GM19467 (cell line): ENCODE measurements at regions not wholly inside any gene's neighbourhood (a gene's known extent, or its start where the extent isn't known, plus 50 kb on each side); places are given as distances from the start of the nearest gene placed in this dataset.

Source experiments
- ATAC-seq: cut with Tn5 transposase; IDR thresholded peaks from one replicate; pipeline ENCODE4 v1.9.1; 2021; ENCODE audit warnings: mild to moderate bottlenecking, moderate library complexity; ENCODE audit not compliant: unreplicated experiment

DNA sequence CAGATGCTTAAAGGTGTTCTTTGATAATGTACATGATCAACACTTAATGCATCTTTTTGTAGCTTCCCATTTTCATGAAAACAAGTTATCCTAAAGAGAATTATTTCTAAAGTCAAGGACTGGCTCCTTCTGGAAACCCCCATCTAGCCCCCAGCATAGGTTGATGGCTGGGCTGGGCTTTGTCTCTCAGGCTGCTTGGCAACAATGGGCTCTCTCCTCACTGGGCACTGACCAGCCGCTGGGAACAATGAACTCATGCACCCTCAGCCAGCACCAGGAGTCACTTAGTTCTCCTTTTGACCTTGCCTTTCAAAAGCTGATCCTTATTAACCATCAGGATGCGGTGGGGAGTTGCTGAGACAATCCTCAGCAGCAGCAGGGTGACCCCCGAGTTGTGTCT is 293.0 kb upstream of the PLXNA2 start:
- ATAC-seq, result no peak

DNA sequence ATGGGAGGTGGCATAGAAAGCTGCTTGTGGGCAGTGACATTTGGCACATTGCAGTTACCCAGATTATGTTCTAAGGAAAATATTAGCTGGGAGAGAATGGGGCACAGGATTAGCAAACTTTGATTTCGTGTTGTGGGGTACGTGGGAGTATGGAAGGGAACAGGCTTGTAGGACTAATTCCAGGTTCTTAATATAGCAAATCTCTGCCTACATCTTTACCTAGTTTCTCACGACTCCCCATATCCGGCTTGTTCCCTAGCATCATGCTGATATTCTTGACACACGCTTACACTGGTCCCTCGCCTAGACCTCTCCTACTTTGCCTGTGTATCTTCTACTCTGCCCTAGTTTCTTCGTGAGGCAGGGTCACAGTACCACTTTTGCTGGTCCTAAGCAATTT is 293.9 kb upstream of the PLXNA2 start:
- no peak for ATAC-seq

DNA sequence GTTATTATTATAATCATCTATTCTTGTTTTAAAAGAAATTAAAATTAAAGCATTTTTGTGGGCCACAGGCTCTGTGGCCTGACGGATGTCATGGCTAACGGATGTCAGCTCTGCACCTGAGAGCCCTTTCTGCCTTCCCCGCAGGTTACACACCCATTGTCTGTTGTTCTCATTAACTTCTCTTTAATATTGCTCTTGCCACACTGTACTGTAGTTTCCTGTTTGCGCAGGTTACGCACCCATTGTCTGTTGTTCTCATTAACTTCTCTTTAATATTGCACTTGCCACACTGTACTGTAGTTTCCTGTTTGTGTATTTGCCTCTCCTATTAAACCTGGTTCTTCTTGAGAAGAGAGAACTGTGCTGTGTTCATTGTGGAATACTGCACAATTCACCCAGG is 294.4 kb upstream of the PLXNA2 start:
- no peak for ATAC-seq

DNA sequence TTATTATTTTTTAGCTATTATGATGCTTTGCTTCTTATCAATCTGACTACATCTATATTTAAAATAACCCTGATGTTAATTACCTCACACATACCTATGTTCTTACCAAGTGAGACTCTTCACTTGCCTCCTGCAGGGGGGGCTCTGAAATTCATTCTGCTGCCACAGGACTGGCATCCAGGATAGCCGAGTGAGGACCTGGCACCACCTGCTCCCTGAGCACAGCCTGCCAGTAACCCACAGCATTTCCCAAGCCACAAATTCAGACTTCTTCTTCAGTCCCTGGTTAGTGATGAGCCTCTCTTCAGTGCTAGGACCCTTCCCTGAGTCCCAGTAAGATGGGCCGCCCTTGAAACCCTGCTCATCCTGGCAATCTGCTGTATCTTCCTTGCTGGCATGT is 296.5 kb upstream of the PLXNA2 start:
- ATAC-seq, result no peak

DNA sequence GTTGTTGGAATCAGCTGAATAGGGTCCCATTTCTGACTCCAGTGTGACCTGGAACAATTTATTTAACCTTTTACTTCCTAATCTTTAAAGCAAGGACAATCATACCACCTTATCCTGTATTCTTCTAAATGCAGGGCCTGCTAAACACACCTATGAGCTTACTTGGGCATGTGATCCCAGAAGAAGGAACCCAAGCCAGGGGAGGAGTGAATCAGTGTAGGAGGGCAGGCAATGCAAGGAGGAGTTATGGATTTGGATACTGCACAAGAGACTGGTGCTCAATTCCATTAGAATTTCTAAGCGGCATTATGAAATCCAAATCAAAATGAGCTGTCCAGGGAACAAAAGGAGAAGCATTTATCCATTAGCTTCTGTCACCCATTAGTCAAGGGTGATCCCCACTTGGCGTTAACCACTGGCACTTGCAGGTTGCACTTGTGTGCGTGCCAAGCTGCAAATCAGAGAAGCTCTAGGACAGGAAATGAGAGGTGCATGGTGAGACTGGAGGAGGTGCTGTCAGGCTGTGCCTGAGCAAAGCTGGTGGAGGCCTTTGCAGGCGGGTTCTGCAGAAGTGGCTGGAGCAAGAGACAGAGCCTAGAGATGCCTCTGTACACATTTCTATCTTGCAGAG is 297.2 kb upstream of the PLXNA2 start:
- no peak for ATAC-seq

DNA sequence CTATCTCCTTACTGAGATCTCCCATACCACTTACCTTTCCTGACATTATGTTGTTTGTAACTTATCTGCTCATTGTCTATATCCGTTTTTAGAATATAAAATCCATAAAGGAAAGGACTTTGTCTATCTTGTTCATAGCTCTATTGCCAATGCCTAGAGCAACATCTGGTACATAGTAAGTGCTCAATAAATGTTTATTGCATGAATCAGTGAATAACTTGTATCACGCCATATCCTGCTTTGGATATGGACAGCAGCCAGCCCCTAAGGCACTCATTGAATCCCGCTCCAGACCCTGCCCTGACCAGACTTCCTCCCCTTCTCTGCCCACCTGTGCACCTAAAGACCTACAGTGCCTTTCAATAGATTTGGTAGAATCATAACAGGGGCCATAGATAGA is 298.1 kb upstream of the PLXNA2 start:
- ATAC-seq, result no peak

DNA sequence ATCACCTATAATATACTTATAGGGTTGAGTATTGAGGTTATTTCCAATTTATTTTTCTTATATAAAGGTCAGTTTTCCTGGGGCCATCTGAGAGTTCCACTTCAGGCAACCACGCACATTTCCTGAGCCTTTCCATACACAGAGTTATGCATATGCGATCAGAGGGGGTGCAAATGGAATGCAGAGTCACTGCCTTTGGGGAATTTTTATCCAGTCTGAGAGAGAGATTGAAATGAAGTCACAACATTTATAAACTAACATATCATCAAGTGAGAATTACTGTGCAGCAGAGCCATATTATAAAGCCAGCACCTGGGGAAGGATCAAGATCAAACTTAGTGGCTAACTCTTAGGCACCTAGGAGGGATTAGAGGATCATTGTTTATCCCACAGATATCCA is 299.9 kb upstream of the PLXNA2 start:
- ATAC-seq, result no peak

DNA sequence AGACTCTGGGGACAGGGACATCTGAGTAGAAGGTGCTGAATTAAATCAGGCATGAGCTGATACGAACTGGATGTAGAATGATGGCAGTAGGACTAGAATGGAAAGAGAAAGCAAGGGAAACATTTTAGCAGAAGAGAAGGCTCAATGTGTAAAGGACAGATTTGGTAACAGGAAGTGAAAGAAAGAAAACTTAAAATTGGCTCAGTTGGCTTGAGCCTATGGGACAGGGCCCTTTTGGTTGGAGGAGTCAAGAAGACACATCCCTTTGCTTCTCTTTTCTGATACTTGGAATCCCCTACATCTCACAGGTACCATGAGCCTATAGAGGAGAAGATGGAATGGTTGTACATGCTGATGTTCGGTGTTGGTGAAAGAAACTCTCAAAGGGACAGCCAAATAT is 300.6 kb upstream of the PLXNA2 start:
- no peak for ATAC-seq

DNA sequence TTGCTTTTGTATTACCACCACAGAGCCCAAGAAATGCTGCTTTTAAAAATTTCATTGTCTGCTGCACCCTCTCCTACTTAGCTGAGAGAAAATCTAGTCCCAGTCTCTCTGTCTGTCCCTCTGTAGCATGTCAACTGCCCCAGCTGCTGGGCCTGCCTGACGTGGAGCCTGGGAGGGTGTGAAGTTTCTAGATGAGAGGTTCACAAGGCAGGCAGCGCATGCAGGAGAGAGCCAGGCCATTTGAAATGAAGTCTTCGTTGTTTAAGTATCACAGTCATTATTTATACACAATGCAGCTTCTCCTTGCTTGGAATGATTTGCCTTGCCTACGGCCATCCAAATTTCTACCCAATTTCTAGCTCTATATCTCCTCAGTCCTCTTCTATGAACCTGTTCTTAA is 306.8 kb upstream of the PLXNA2 start:
- no peak for ATAC-seq

DNA sequence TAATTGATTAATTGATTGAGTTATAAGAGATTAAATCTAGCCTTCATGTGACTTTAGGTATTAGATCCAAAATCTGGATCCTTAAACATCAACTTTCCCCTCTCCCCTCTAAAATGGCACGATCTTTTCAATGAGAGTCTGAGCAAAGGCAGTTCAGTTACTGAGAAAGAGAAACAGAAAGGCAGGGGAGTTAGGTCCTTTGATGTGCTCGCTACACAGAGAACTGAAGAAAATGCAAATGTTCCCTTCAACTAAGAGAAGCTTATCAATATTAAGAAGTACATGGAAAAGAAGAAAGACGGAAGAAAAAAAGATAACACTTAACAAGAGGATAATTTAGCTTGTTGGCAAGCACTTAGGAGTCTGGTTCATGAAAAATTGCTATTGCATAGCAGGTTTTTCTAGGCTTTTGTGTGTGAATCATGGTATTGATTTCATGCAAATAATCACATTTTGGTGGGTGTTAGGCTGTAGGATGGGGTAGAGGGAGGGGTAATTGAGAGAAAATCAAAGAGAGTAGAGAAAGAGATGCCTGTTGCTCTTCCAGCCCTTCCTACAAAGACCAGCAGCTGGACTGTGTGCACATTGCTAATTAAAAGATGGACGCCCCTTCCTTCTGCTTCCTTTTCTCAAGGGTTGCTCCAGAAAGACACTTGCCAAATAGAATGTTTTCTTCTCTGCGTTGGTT is 307.6 kb upstream of the PLXNA2 start:
- no peak for ATAC-seq

DNA sequence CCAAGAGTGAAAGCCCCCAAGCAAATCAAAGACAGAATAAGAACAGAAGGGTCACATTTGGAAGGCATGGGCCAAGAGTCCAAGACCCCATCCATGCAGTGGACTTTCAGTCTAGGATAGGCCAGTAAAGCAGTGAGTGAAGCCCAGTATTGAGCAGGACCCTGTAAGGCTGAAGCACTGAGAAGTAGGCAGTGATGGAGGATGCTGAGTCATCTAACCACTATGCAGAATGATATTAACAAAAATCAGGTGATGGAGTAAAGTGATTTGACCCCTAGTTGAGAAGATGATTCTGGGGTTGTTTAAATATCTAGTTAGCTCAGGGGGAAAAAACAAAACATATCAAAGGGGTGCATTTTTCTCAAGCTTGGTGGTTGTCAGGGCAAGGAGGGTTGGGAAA is 308.7 kb upstream of the PLXNA2 start:
- ATAC-seq, result no peak

DNA sequence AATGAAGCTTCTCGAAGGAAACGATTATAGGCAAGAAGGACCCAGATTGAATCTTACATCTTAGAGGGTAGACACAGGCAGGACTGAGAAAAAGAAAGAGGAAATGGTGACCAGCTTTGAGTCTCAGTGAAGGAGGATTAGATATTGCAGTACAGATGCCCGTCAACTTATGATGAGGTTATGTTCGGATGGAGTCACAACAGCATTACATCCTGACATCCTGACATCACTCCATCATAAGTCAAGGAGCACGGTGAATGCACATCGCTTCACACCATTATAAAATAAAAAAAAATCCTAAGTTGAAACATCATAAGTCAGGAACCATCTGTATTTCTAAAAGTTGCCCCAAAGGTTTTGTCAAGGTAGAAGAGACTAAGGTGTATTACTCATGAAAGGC is 312.3 kb upstream of the PLXNA2 start:
- ATAC-seq, result no peak

DNA sequence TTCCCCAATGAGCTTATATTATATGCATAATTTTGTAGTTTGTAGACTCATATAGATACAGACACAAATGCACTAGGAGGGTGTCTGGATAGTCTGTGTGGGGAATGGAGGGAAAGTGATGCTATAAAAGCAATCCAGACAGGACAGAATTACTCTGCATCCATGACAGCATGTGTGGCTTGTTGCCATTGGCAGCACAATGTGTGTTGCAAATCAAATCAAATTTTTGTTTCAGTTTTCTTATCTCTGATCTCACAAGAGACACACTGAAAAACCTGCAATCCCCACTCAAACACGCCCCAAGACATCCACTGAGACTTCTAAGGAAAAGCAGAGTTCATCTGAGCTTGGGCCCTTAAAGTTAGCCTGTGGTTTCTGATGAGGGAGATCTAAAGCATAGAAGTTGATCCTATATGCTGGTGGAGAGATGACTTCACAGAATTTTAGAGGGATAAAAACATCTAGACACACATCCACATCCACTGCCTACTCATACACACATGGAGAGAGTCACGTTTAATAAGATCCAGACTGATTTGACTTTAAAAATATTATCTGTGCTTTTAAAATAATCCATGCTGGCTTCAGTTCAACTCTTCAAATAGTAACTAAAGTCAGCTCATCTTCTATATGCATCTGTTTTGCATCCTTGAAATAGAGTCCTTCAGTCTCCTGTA is 313.0 kb upstream of the PLXNA2 start:
- no peak for ATAC-seq

DNA sequence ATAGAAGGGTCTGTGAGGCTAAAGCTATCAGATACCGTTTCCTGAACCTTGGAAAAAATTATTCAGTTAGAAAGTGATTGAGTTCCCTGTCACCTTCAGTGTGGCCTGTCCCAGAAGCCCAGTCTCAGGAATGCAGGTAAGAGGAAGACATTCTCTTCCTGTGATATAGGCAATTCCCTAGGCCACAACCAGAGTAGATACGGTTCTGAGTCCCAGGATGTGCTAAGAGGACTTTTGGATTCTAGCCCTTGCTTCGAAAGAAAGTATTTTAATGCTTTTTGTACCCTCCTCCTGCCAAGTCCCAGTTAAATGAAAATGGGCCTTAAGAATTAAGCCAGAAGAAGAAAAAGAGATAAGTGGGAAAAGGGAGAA is 313.5 kb upstream of the PLXNA2 start:
- no peak for ATAC-seq

DNA sequence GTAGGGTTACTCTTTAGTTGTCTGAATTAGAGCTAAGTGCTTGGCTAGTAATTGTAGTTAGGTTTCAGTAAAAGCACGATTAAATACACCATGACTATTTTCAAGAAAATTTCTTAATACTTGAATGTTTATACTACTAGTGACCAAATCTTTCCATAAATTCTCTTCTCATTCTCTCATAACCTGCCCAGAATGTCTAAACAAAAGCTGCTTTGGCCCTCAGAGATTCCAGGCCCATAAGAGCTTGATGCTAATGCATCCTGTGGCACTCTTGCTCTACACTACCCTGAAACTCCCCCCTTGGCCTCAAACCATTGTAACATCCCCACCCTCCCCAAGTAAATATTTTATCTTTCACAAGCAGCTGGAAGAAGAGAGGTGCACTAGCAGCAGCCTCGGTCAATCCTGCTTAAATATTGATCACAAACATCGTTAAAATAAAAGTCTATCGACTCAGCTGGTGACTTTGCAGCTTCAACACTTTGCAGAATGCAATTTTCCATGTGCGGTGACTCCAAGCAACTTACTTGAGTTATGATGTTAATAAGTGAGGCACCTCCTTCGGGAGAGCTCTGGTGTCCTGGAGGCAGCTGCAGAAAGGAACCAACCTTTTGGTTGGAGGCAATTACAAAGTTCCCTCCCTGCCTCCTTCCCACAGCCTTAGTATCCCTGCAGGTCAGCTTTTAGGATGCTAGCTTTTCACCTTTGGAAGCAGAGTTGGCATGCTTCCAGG is 315.6 kb upstream of the PLXNA2 start:
- ATAC-seq, result no peak

DNA sequence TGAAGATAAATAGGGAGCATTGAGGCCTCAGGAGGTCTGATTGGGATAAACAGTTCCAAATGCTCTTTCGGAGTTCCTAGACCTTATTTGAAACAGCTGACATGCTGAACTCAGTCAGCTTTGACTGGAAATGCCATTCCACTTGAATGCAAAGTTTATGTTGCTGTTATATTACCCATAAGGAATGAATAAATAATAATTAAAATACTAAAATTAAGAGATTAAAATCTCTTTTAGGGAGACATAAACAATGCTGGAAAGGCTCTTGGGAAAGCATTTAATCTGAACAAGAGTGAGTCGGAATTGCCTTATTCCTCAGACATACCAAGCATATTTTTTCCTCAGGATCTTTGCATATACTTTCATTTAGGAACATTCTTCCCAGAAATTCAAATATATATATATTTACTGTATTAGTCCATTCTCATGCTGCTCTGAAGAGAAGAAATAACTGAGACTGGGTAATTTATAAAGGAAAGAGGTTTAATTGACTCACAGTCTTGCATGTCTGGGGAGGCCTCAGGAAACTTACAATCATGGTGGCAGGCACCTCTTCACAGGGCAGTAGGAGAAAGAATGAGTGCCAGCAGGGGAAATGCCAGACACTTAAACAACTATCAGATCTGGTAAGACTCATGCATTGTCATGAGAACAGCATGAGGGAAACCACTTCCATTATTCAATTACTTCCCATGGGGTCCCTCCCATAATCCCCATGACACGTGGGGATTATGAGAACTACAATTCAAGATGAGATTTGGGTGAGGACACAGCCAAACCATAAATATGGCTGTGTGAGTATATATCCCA is 318.2 kb upstream of the PLXNA2 start:
- ATAC-seq, result no peak

DNA sequence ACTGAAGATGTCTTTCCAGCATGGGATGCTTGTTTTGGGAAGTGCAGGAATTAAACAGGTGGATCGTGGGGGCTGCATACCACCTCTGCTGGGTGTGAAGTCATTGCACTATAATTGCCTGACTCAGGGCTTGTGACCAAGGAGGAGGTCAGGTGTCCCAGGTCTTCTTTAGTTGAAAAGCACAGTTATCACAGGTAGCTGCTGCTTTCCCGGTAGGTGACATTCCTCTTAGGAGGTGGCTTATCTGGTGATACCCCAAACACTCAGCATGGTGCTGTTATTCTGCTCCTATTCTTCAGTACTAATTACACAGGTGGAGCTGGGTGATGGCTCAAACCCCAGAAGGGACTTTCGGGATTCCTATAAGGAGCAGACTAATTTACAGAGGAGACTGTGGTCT is 320.3 kb upstream of the PLXNA2 start:
- no peak for ATAC-seq

DNA sequence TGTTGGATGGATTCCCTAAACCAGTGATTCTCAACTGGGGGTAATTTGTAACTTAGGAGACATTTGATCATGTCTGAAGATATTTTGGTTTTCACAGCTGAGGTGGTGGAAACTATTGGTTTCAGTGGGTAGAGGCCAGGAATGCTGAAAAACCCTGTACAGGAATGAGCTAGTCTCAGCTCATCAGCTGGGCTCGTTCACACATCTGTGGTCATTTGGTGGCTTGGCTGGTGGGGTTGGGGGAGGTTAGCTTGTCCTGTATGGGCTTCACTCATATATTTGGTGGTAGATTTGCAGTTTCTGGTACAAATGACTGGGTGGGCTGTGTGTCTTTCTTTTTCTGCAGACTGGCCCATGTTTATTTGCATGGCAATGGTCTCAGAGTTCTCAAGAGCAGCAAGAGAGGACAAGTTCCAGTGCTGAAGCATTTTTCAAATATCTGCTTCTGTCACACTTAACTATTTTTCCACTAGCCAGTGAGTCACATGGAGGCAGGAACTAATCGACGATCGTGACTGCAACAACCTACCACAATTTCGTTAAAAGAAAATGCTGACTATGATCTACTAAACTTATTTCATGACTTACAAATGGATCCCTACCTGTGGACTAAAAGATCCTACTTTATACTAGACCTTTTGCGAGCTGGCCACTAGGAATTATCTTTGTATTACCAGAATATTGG is 321.7 kb upstream of the PLXNA2 start:
- no peak for ATAC-seq

DNA sequence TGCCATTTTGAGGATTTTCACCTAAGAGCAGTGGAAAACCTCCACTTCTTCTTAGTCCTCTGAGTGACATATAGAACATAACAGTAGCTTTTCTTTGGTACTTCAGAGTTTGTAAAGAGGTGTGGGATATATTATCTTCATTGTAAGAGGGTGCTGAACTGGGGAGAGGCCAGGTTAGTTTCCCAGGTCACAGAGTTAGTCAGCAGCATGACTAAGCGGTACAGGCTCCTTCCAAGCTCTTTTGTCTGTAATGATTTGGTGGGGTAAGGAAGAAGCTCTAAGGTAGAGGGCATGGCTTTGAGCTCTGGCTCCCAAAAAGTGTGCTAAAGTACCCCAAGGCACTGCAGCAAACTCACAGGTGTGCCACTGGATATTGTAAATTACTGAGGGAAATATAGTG is 325.0 kb upstream of the PLXNA2 start:
- ATAC-seq, result no peak

DNA sequence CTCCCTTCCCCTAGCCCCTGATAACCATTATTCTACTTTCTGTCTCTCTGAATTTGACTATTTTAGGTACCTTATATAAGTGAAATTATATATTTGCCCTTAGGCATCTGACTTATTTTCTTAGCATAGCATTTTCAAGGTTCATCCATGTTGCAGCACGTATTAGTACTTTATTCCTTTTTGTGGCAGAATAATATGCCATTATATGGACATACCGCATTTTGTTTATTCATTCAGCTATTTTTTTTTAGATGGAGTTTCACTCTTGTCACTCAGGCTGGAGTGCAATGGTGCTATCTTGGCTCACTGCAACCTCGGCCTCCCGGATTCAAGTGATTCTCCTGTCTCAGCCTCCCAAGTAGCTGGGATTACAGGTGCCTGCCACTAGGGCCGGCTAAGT is 326.2 kb upstream of the PLXNA2 start:
- ATAC-seq, result no peak
